Activated CD4-positive, alpha-beta T cell treated with anti-CD3 and anti-CD28 coated beads, Interleukin-2, amount 10 ng/mL, durations not matched to agents 24 days and 14 days (primary cell): ENCODE measurements at regions not wholly inside any gene's neighbourhood (a gene's known extent, or its start where the extent isn't known, plus 50 kb on each side); places are given as distances from the start of the nearest gene placed in this dataset.

Source experiments
- DNase-seq: peaks from one replicate; pipeline ENCODE4 v3.0.0; 2022
- H3K27ac Mint-ChIP-seq: one replicate; pipeline ENCODE4 v1.8.0; 2022; ENCODE audit warnings: mild to moderate bottlenecking, mixed read lengths
- H3K27me3 Mint-ChIP-seq: one replicate; pipeline ENCODE4 v1.8.0; 2022; ENCODE audit warnings: mixed read lengths
- H3K36me3 Mint-ChIP-seq: one replicate; pipeline ENCODE4 v1.8.0; 2022; ENCODE audit warnings: low read depth, mild to moderate bottlenecking, mixed read lengths
- H3K4me1 Mint-ChIP-seq: one replicate; pipeline ENCODE4 v1.8.0; 2021; ENCODE audit warnings: mixed read lengths
- H3K4me3 Mint-ChIP-seq: one replicate; pipeline ENCODE4 v1.8.0; 2022; ENCODE audit warnings: mild to moderate bottlenecking, moderate library complexity, mixed read lengths
- H3K9me3 Mint-ChIP-seq: one replicate; pipeline ENCODE4 v1.8.0; 2021; ENCODE audit warnings: mixed read lengths
- intact Hi-C: fragments of 100-400 bp; cut with micrococcal nuclease; formaldehyde crosslinking; loops from one replicate; pipeline ENCODE4 v1.15.1; 2023

DNA sequence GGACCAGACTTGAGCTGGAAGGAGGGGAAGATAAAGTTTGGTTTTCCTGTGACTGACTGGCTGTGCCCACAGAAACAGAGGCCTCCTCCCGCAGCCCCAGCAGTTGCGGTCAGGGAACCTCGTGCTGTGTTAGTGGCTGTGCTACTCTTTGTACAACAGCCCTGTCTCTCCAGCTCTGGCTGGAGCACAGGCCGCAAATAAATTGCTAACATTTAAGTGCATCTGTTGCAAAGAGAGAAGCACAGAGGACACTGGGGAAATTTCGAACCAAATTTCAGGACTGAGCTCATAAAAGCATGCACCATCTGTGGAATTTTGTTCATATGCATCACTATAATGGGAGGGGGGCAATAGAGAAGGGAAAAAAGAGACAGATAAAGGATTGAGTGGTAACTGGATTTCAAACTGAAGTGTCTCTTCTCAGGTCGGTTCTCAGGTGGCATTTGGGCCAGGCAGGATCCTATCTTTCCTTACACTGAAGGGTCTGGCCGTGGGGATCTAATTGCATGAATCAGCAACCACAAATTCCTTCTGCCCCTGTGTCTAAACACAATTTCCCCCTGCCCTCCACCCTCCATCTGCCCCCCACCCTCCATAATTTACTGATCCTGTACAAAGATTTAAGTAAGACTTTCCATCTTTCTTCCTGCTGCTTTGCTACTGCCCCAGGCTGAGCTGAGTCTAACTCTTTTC lies 88.9 kb upstream of the ATXN1 start:
- intact Hi-C loops, result no loop called here

GRCh38 chr6:16849280-16849987 lies 88.2 kb upstream of the ATXN1 start:
- intact Hi-C loops, result no loop called here
- Mint-ChIP-seq H3K27ac (no peak overlapping the region), H3K4me1 (peaks cover 16% of the 10 kb centered on the region), H3K9me3 (peaks cover 3% of the 10 kb centered on the region), H3K36me3 (no peaks in the 10 kb centered on the region), H3K27me3 (peaks cover 17% of the 10 kb centered on the region), H3K4me3 (no peak overlapping the region)
- DNase-seq, result no peak

More for the DNA sequence above, 88.9 kb upstream of the ATXN1 start:
- Mint-ChIP-seq H3K9me3 (peaks cover 3% of the 10 kb centered on the region), H3K4me3 (no peak overlapping the region), H3K27ac (no peak overlapping the region), H3K27me3 (peaks cover 17% of the 10 kb centered on the region), H3K4me1 (peaks cover 18% of the 10 kb centered on the region), H3K36me3 (no peaks in the 10 kb centered on the region)
- no peak for DNase-seq

GRCh38 chr6:16846399-16846778 lies 85.1 kb upstream of the ATXN1 start:
- H3K36me3 Mint-ChIP-seq, result no peaks in the 10 kb centered on the region
- peaks cover 21% of the 10 kb centered on the region for H3K27me3 Mint-ChIP-seq
- intact Hi-C loops, result no loop called here
- peaks cover 9% of the 10 kb centered on the region for H3K4me1 Mint-ChIP-seq
- H3K4me3 Mint-ChIP-seq, result no peak overlapping the region
- DNase-seq, result no peak
- H3K9me3 Mint-ChIP-seq, result peaks cover 3% of the 10 kb centered on the region
- H3K27ac Mint-ChIP-seq, result no peak overlapping the region

- Mint-ChIP-seq H3K27me3 (peaks cover 18% of the 10 kb centered on the region), H3K27ac (no peak overlapping the region), H3K4me3 (no peak overlapping the region), H3K4me1 (peaks cover 6% of the 10 kb centered on the region), H3K9me3 (no peaks in the 10 kb centered on the region), H3K36me3 (no peaks in the 10 kb centered on the region)
- intact Hi-C loops, result no loop called here
- no peak for DNase-seq
These were observed 82.9 kb upstream of the ATXN1 start for GRCh38 chr6:16844183-16844582.

DNA sequence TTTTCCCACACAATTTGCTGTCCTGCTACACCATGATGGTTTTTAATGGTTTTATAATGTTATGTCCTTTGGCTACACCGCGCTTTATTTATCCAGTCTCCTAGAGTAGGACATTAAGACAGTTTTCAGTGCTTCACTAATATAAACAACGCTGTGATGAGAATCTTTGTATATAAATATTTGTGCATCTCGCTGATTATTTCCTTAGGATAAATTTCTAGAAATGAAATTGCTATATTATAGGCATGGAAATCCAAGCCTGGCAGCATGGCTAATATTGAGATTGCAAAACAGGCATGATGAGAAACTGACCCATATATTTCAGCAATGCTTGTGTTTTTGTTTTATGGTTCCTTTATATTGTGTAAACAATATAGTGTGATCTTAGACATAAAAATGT lies 81.4 kb upstream of the ATXN1 start:
- Mint-ChIP-seq H3K4me1 (peaks cover 11% of the 10 kb centered on the region), H3K9me3 (no peaks in the 10 kb centered on the region), H3K27me3 (peaks cover 16% of the 10 kb centered on the region), H3K36me3 (no peaks in the 10 kb centered on the region), H3K27ac (no peak overlapping the region), H3K4me3 (no peak overlapping the region)
- DNase-seq, result no peak
- intact Hi-C loops, result no loop called here

- H3K36me3 Mint-ChIP-seq, result no peaks in the 10 kb centered on the region
- H3K27ac Mint-ChIP-seq, result no peak overlapping the region
- H3K4me3 Mint-ChIP-seq, result no peak overlapping the region
- H3K9me3 Mint-ChIP-seq, result no peaks in the 10 kb centered on the region
- no peak for DNase-seq
- H3K4me1 Mint-ChIP-seq, result peaks cover 25% of the 10 kb centered on the region
- peaks cover 16% of the 10 kb centered on the region for H3K27me3 Mint-ChIP-seq
- intact Hi-C loops, result no loop called here
These were observed 80.0 kb upstream of the ATXN1 start for GRCh38 chr6:16841241-16841640.

GRCh38 chr6:16840725-16841124 lies 79.5 kb upstream of the ATXN1 start:
- intact Hi-C loops, result no loop called here
- Mint-ChIP-seq H3K9me3 (no peaks in the 10 kb centered on the region), H3K4me1 (peaks cover 30% of the 10 kb centered on the region), H3K27ac (no peak overlapping the region), H3K27me3 (peaks cover 16% of the 10 kb centered on the region), H3K36me3 (no peaks in the 10 kb centered on the region), H3K4me3 (no peak overlapping the region)
- no peak for DNase-seq

- no peak for DNase-seq
- intact Hi-C loops, result no loop called here
- no peak overlapping the region for H3K4me3 Mint-ChIP-seq
- peaks cover 16% of the 10 kb centered on the region for H3K27me3 Mint-ChIP-seq
- no peaks in the 10 kb centered on the region for H3K9me3 Mint-ChIP-seq
- no peaks in the 10 kb centered on the region for H3K36me3 Mint-ChIP-seq
- peaks cover 30% of the 10 kb centered on the region for H3K4me1 Mint-ChIP-seq
- H3K27ac Mint-ChIP-seq, result no peak overlapping the region
These were observed 79.0 kb upstream of the ATXN1 start for GRCh38 chr6:16840291-16840690.

GRCh38 chr6:16839631-16840179 lies 78.4 kb upstream of the ATXN1 start:
- intact Hi-C loops, result loop anchor here (5.0 to 10.0 kb wide), 3 partner anchors 77 to 507 kb away; partner anchors contain the start of gene ATXN1
- H3K27me3 Mint-ChIP-seq, result peaks cover 16% of the 10 kb centered on the region

GRCh38 chr6:16837217-16837972 lies 76.1 kb upstream of the ATXN1 start:
- Mint-ChIP-seq H3K36me3 (no peaks in the 10 kb centered on the region), H3K27ac (peak overlapping the region; percentile 44), H3K4me1 (peaks cover 30% of the 10 kb centered on the region), H3K9me3 (no peaks in the 10 kb centered on the region), H3K4me3 (peak overlapping the region; percentile 61), H3K27me3 (peaks cover 12% of the 10 kb centered on the region)
- intact Hi-C loops, result loop anchor here (2.0 to 10.0 kb wide), 5 partner anchors 67 to 505 kb away; partner anchors contain the start of gene ATXN1
- no peak for DNase-seq

More at GRCh38 chr6:16839631-16840179, 78.4 kb upstream of the ATXN1 start:
- Mint-ChIP-seq H3K4me3 (no peak overlapping the region), H3K36me3 (no peaks in the 10 kb centered on the region), H3K9me3 (no peaks in the 10 kb centered on the region), H3K4me1 (peaks cover 30% of the 10 kb centered on the region), H3K27ac (no peak overlapping the region)
- DNase-seq, result no peak

DNA sequence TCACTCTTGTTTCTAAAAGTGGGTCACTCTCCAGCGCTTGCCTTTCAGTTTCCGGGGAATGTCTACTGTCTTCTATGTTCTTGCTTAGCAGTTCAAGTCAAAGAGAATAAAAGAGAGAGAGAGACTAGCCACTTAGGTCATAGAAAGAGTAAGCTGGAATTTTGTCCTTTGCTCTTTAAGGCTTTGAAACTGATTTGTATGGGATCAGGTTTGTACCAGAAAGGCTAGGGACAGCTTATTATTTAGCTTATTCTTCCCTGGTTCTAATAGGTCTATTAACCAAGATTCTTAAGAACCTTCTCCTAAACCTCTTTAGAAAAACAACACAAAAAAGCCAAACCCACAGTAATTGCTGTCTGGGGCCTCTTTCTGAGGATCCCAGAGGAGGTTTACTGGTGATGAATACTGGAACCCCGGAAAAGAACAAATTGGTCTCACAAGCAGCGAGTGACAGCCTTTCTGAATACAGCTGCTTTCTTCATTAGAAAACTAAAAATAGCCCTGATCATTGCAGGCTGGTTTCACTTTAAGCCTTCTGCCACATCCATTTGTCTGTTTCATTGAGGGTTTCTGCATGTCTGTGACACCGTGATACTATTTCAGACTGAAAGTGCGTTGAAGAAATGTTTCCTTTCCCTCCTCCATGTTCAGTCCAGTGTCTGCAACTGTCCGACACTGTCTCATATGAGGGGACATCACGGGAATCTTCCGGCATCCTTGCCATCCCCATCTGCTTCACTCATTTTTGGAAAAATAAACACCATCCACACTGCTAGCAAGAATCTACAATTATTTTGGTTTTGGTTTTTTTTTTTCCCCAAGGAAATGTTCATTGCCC lies 75.1 kb upstream of the ATXN1 start:
- Mint-ChIP-seq H3K4me1 (peaks cover 30% of the 10 kb centered on the region), H3K4me3 (peak overlapping the region; percentile 61), H3K36me3 (no peaks in the 10 kb centered on the region), H3K27ac (peak overlapping the region; percentile 71), H3K9me3 (no peaks in the 10 kb centered on the region), H3K27me3 (peaks cover 10% of the 10 kb centered on the region)
- peak; percentile 66 for DNase-seq
- intact Hi-C loops, result loop anchor here (2.0 to 10.0 kb wide), 5 partner anchors 66 to 504 kb away; partner anchors contain the start of gene ATXN1

DNA sequence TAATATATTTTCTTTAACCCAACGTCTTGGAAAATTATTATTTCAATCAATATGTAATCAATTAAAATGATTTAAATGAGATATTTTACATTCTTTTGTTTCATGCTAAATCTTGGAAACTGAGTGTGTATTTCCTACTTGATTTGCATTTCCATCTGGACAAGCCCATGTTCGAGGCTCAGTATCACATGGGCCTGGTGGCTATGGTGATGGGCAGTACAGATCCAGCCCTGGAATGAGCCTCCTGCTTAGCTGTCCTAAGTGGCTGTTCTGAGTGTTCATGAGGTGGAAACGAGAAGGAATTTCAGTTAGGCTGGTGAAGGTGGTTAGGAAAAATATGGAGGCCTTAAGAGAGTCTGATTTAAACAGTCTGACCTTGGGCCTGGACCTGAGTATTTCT lies 73.0 kb upstream of the ATXN1 start:
- no peaks in the 10 kb centered on the region for H3K9me3 Mint-ChIP-seq
- intact Hi-C loops, result loop anchor here (10.0 kb wide), 1 partner anchor 179 kb away; no protein-coding TSS in a partner anchor
- H3K27ac Mint-ChIP-seq, result no peak overlapping the region
- H3K27me3 Mint-ChIP-seq, result peaks cover 5% of the 10 kb centered on the region
- H3K4me3 Mint-ChIP-seq, result no peak overlapping the region
- H3K36me3 Mint-ChIP-seq, result no peaks in the 10 kb centered on the region
- H3K4me1 Mint-ChIP-seq, result peaks cover 23% of the 10 kb centered on the region
- no peak for DNase-seq

DNA sequence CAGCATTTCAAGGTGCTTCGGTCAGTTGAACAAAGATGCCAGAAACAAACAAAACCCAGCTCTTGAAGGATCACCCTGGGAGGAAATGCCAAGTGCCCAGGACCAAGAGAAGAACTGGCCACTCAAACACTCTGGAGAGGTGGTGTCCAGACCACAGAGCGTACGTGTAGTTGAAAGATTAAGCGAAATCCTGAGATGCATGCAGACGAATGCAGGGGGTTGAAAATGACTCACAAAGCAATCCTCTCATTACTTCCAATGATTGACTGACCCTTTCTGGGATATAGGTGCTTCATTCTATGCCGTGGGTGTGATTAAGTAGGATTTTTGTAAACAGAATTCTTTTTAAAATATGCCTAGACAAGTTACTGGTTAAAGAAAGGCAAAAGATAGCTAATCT lies 71.5 kb upstream of the ATXN1 start:
- peaks cover 4% of the 10 kb centered on the region for H3K9me3 Mint-ChIP-seq
- H3K4me3 Mint-ChIP-seq, result no peak overlapping the region
- intact Hi-C loops, result loop anchor here (10.0 kb wide), 1 partner anchor 178 kb away; no protein-coding TSS in a partner anchor
- no peak overlapping the region for H3K27ac Mint-ChIP-seq
- no peaks in the 10 kb centered on the region for H3K36me3 Mint-ChIP-seq
- peaks cover 23% of the 10 kb centered on the region for H3K4me1 Mint-ChIP-seq
- no peak for DNase-seq
- H3K27me3 Mint-ChIP-seq, result peaks cover 6% of the 10 kb centered on the region
